CD4-positive, alpha-beta T cell (primary cell): ENCODE measurements at regions not wholly inside any gene's neighbourhood (a gene's known extent, or its start where the extent isn't known, plus 50 kb on each side); places are given as distances from the start of the nearest gene placed in this dataset.

ENCODE experiments used
- ATAC-seq: fragments of 200-7000 bp; cut with Tn5 transposase; one replicate; pipeline ENCODE4 v1.10.0; 2022; ENCODE audit warnings: mild to moderate bottlenecking; ENCODE audit not compliant: poor library complexity
- CTCF ChIA-PET: fragments of 350-600 bp; sonication (Branson Sonifier 250); formaldehyde crosslinking; loops from one replicate; lab custom pipeline; 2021; ENCODE audit warnings: antibody characterized with exemption, inconsistent platforms; lab: Charles Lee
- POLR2A ChIA-PET: fragments of 350-600 bp; sonication (Branson Sonifier 250); formaldehyde crosslinking; loops from one replicate; lab custom pipeline; 2021; ENCODE audit warnings: antibody characterized with exemption, inconsistent platforms; lab: Charles Lee
- DNase-seq, 14 experiments: peaks; one replicate each; pipeline ENCODE4 v3.0.0-alpha.2; 2013 to 2020; ENCODE audit warnings: mixed read lengths in 2 of 14
- H3K27ac ChIP-seq, 2 donors: one replicate each; pipeline versions ENCODE4 v1.5.1 to v1.7.0; 2013; ENCODE audit warnings: low read length in 2 of 2, low read depth in 1 of 2, mild to moderate bottlenecking in 1 of 2
- H3K27me3 ChIP-seq, 2 experiments: 1 replicate in 1 of 2; 2 replicates in 1 of 2; pipeline versions ENCODE4 v1.6.1 to v1.7.0; 2013; ENCODE audit warnings: low read length in 2 of 2, control low read depth in 1 of 2, mild to moderate bottlenecking in 1 of 2, moderate library complexity in 1 of 2; ENCODE audit not compliant: insufficient read depth in 2 of 2, control insufficient read depth in 1 of 2
- H3K36me3 ChIP-seq: one replicate; pipeline ENCODE4 v1.6.1; 2013; ENCODE audit warnings: low read length, control low read depth; ENCODE audit not compliant: insufficient read depth
- H3K4me1 ChIP-seq: one replicate; pipeline ENCODE4 v1.6.1; 2013; ENCODE audit warnings: low read length, control low read depth; ENCODE audit not compliant: insufficient read depth
- H3K4me3 ChIP-seq: one replicate; pipeline ENCODE4 v1.5.1; 2013; ENCODE audit warnings: mild to moderate bottlenecking, low read length, moderate library complexity
- H3K9me3 ChIP-seq, 2 experiments: 1 replicate in 1 of 2; 2 replicates in 1 of 2; pipeline versions ENCODE4 v1.6.1 to v1.7.0; 2013; ENCODE audit warnings: low read length in 2 of 2, mild to moderate bottlenecking in 2 of 2, control low read depth in 1 of 2, moderate library complexity in 1 of 2; ENCODE audit not compliant: control insufficient read depth in 1 of 2, insufficient read depth in 1 of 2
- H3K27ac Mint-ChIP-seq: one replicate; pipeline ENCODE4 v1.8.0; 2020; ENCODE audit warnings: mixed read lengths
- H3K27me3 Mint-ChIP-seq: one replicate; pipeline ENCODE4 v1.8.0; 2021; ENCODE audit warnings: mixed read lengths
- H3K36me3 Mint-ChIP-seq: one replicate; pipeline ENCODE4 v1.8.0; 2021; ENCODE audit warnings: low read depth, mixed read lengths
- H3K4me1 Mint-ChIP-seq: one replicate; pipeline ENCODE4 v1.8.0; 2021; ENCODE audit warnings: low read depth, mixed read lengths
- H3K4me3 Mint-ChIP-seq: one replicate; pipeline ENCODE4 v1.8.0; 2020; ENCODE audit warnings: mild to moderate bottlenecking, mixed read lengths
- H3K9me3 Mint-ChIP-seq: one replicate; pipeline ENCODE4 v1.8.0; 2020; ENCODE audit warnings: mixed read lengths
- CTCF ChIP-seq: fragments of 200-600 bp; IDR thresholded peaks from one replicate; pipeline ENCODE4 v1.8.0; 2022; ENCODE audit warnings: antibody characterized with exemption, mild to moderate bottlenecking
- intact Hi-C, 2 experiments: fragments of 100-400 bp; cut with DNase I in 1 of 2; cut with micrococcal nuclease in 1 of 2; formaldehyde crosslinking; loops; one replicate each; pipeline versions ENCODE4 v1.15.1 to v1.9.0; 2023 to 2025; cut with DNase I, micrococcal nuclease

GRCh38 chr18:61984349-61984748 is 91.5 kb upstream of the RNF152 start:
- Mint-ChIP-seq H3K4me3 (no peak overlapping the region), H3K27ac (no peak overlapping the region), H3K4me1 (no peaks in the 10 kb centered on the region), H3K36me3 (no peaks in the 10 kb centered on the region), H3K27me3 (no peaks in the 10 kb centered on the region), H3K9me3 (no peaks in the 10 kb centered on the region)
- Histone ChIP-seq H3K9me3 (no peaks in the 10 kb centered on the region), H3K36me3 (no peaks in the 10 kb centered on the region), H3K27me3 (peaks cover 0 to 4% of the 10 kb centered on the region in 2 experiments), H3K4me3 (no peak overlapping the region), H3K4me1 (no peaks in the 10 kb centered on the region), H3K27ac (no peak overlapping the region)
- TF ChIP-seq CTCF: no peak
- intact Hi-C loops: no loop called here
- ATAC-seq: no peak
- no peak for DNase-seq
- ChIA-PET CTCF (no interaction called here), POLR2A (no interaction called here)

- Histone ChIP-seq H3K9me3 (no peaks in the 10 kb centered on the region), H3K4me3 (no peak overlapping the region), H3K36me3 (no peaks in the 10 kb centered on the region), H3K27ac (no peak overlapping the region), H3K27me3 (no peaks in the 10 kb centered on the region), H3K4me1 (no peaks in the 10 kb centered on the region)
- CTCF ChIA-PET: no interaction called here
- intact Hi-C loops: no loop called here
- no peak overlapping the region for H3K4me3 Mint-ChIP-seq
- POLR2A ChIA-PET: no interaction called here
- no peak overlapping the region for H3K27ac Mint-ChIP-seq
- no peaks in the 10 kb centered on the region for H3K27me3 Mint-ChIP-seq
- H3K9me3 Mint-ChIP-seq: no peaks in the 10 kb centered on the region
- H3K36me3 Mint-ChIP-seq: no peaks in the 10 kb centered on the region
- peak in 2 of 14 experiments; percentile 15 to 16 for DNase-seq
- TF ChIP-seq CTCF: no peak
- no peak for ATAC-seq
- no peaks in the 10 kb centered on the region for H3K4me1 Mint-ChIP-seq
These were observed 89.7 kb upstream of the RNF152 start for GRCh38 chr18:61982475-61982874.

- Mint-ChIP-seq H3K9me3 (no peaks in the 10 kb centered on the region), H3K36me3 (no peaks in the 10 kb centered on the region), H3K27ac (no peak overlapping the region), H3K4me1 (peaks cover 11% of the 10 kb centered on the region), H3K4me3 (no peak overlapping the region), H3K27me3 (no peaks in the 10 kb centered on the region)
- no peak for TF ChIP-seq CTCF
- peaks cover 4% of the 10 kb centered on the region for H3K4me1 ChIP-seq
- H3K27ac ChIP-seq: no peak overlapping the region
- no peaks in the 10 kb centered on the region for H3K9me3 ChIP-seq
- ChIA-PET POLR2A (no interaction called here), CTCF (no interaction called here)
- no peaks in the 10 kb centered on the region for H3K36me3 ChIP-seq
- H3K4me3 ChIP-seq: no peak overlapping the region
- DNase-seq: peak in 2 of 14 experiments; percentile 12 to 30
- H3K27me3 ChIP-seq: no peaks in the 10 kb centered on the region
- no peak for ATAC-seq
- intact Hi-C loops: no loop called here
These were observed 87.5 kb upstream of the RNF152 start for GRCh38 chr18:61980355-61980754.
